HFFc6 (cell line): ENCODE measurements at regions not wholly inside any gene's neighbourhood (a gene's known extent, or its start where the extent isn't known, plus 50 kb on each side); places are given as distances from the start of the nearest gene placed in this dataset.

ENCODE experiments used
- DNase-seq: peaks from one replicate; pipeline ENCODE4 v3.0.0-alpha.2; 2018
- H3K27ac Mint-ChIP-seq: 2 replicates; pipeline ENCODE4 v1.8.0; 2020; ENCODE audit warnings: mild to moderate bottlenecking, mixed read lengths
- H3K27me3 Mint-ChIP-seq: 2 replicates; pipeline ENCODE4 v1.8.0; 2021; ENCODE audit warnings: mild to moderate bottlenecking, moderate library complexity, mixed read lengths; ENCODE audit not compliant: insufficient read depth
- H3K36me3 Mint-ChIP-seq: 2 replicates; pipeline ENCODE4 v1.8.0; 2021; ENCODE audit warnings: low read depth, mixed read lengths
- H3K4me1 Mint-ChIP-seq: 2 replicates; pipeline ENCODE4 v1.8.0; 2020; ENCODE audit warnings: low read depth, mixed read lengths
- H3K4me3 Mint-ChIP-seq: 2 replicates; pipeline ENCODE4 v1.8.0; 2020; ENCODE audit warnings: mild to moderate bottlenecking, moderate library complexity, mixed read lengths
- H3K9me3 Mint-ChIP-seq: 2 replicates; pipeline ENCODE4 v1.8.0; 2020; ENCODE audit warnings: mild to moderate bottlenecking, mixed read lengths
- CTCF ChIP-seq: fragments of 200-600 bp; sonication (generic); IDR thresholded peaks from 2 replicates; pipeline ENCODE4 v1.5.0; 2021; ENCODE audit warnings: antibody characterized with exemption, mild to moderate bottlenecking

DNA sequence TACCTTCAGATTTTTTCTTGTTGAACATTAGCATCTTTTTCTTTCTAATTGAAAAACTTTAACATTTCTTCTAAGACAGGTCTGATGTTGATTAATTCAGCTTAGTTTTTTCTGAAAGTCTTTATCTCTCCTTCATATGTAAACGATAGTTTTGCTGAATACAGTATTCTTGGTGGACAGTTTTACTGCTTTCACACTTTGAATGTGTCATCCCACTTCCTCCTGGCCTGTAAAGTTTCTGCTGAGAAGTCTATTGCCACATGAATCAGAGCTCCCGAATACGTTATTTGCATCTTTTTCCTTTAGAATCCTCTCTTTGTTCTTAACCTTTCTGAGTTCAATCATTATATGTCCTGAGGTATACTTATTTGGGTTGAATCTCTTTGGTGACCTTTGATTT is 344.2 kb downstream of the OLFM3 start:
- Mint-ChIP-seq H3K4me1 (no peaks in the 10 kb centered on the region), H3K4me3 (no peak overlapping the region), H3K27me3 (no peaks in the 10 kb centered on the region), H3K27ac (no peak overlapping the region), H3K9me3 (peaks cover 32% of the 10 kb centered on the region), H3K36me3 (no peaks in the 10 kb centered on the region)
- no peak for DNase-seq
- no peak for TF ChIP-seq CTCF

DNA sequence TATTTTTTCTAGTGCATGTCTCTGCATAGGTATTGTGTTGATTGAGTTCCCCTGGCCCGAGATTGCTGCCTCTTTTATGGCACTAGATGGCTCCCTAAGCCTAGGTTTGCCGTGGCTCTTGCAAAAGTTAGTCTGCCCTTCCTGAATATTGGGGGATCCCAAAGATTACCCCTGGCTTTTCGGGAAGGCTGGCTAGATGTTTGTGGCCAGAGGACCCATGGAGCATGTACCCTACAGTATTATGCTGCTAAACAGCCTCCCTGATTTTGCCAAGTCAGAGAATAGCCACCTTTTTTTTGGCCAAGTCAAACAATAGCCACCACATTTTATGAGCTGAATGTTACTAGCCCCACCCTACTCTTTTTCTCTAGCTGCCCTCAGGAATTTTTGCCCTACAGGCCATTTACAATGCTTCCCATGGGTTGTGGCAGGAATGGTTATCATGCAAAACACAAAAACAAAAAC is 343.2 kb downstream of the OLFM3 start:
- Mint-ChIP-seq H3K27ac (no peak overlapping the region), H3K36me3 (no peaks in the 10 kb centered on the region), H3K9me3 (peaks cover 32% of the 10 kb centered on the region), H3K4me1 (no peaks in the 10 kb centered on the region), H3K27me3 (no peaks in the 10 kb centered on the region), H3K4me3 (no peak overlapping the region)
- DNase-seq = no peak
- no peak for TF ChIP-seq CTCF

DNA sequence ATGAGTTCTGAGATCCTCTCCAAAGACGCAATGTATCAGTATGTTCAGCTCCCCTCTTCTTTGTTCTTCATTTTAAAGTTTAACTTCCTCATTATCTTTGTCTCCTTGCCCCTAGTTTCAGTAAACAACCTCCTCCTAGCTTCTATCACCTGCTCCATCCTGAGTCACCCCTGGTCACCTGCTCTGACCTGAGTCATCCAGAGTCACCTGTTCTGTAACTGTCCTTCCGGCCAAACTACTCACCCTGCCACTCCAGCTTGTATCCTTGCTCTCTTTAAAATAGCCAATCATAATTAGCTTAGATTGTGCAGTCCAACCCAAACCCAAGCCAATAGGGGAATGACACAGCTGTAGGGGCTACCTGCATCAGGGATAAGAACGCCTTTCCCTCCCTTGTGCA is 332.0 kb downstream of the OLFM3 start:
- Mint-ChIP-seq H3K9me3 (peaks cover 32% of the 10 kb centered on the region), H3K27ac (no peak overlapping the region), H3K4me3 (no peak overlapping the region), H3K27me3 (no peaks in the 10 kb centered on the region), H3K36me3 (no peaks in the 10 kb centered on the region), H3K4me1 (no peaks in the 10 kb centered on the region)
- no peak for DNase-seq
- TF ChIP-seq CTCF = no peak

DNA sequence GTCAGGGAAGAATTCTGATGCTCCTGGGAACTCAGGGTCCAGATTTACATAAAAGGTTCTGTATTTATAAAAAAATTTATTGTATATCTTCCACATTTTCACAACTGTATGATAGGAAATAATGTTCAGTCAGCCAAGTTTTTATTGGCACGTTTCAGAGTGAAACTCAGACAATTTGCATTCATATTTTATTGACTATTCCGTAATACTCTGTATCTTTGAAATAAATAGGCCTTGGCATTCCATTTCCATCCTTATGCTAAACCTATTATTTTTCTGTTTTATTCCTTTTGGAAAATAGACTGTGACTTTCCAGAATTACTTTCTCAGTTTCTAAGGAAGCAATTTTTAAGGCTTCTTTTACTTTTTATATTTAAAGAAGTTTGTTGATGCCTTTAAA is 329.0 kb downstream of the OLFM3 start:
- no peaks in the 10 kb centered on the region for H3K36me3 Mint-ChIP-seq
- H3K9me3 Mint-ChIP-seq = peaks cover 13% of the 10 kb centered on the region
- H3K4me3 Mint-ChIP-seq = no peak overlapping the region
- no peaks in the 10 kb centered on the region for H3K4me1 Mint-ChIP-seq
- no peak overlapping the region for H3K27ac Mint-ChIP-seq
- H3K27me3 Mint-ChIP-seq = no peaks in the 10 kb centered on the region
- TF ChIP-seq CTCF = no peak
- DNase-seq = no peak

GRCh38 chr1:101683136-101683535 is 313.6 kb downstream of the OLFM3 start:
- no peaks in the 10 kb centered on the region for H3K4me1 Mint-ChIP-seq
- no peak overlapping the region for H3K4me3 Mint-ChIP-seq
- H3K27me3 Mint-ChIP-seq = no peaks in the 10 kb centered on the region
- no peaks in the 10 kb centered on the region for H3K36me3 Mint-ChIP-seq
- peaks cover 16% of the 10 kb centered on the region for H3K9me3 Mint-ChIP-seq
- no peak overlapping the region for H3K27ac Mint-ChIP-seq
- DNase-seq = no peak
- TF ChIP-seq CTCF = no peak

GRCh38 chr1:101683561-101683960 is 313.2 kb downstream of the OLFM3 start:
- Mint-ChIP-seq H3K27me3 (no peaks in the 10 kb centered on the region), H3K36me3 (no peaks in the 10 kb centered on the region), H3K4me3 (no peak overlapping the region), H3K27ac (no peak overlapping the region), H3K4me1 (no peaks in the 10 kb centered on the region), H3K9me3 (peaks cover 15% of the 10 kb centered on the region)
- DNase-seq = no peak
- no peak for TF ChIP-seq CTCF
